AG10803 (cell line): ENCODE measurements at regions not wholly inside any gene's neighbourhood (a gene's known extent, or its start where the extent isn't known, plus 50 kb on each side); places are given as distances from the start of the nearest gene placed in this dataset.
"Not testable (repeated sequence)": the region's sequence is repeated elsewhere in the genome, so short reads cannot be mapped to it uniquely, and the experiment has no call there.

Experiments
- DNase-seq: peaks from one replicate; pipeline ENCODE4 v3.0.0; 2010; ENCODE audit warnings: low read depth
- H3K4me3 ChIP-seq: 2 replicates; pipeline ENCODE4 v1.5.1; 2011; ENCODE audit warnings: mild to moderate bottlenecking, low read length, control low read depth
- CTCF ChIP-seq: conservative IDR thresholded peaks from 2 replicates; pipeline ENCODE4 v1.5.1; 2011; ENCODE audit warnings: mild to moderate bottlenecking, low read length, control low read depth, inconsistent platforms

- no peak for DNase-seq
- TF ChIP-seq CTCF = no peak
- no peak overlapping the region for H3K4me3 ChIP-seq
These were observed 78.2 kb downstream of the HACD1 start for GRCh38 chr10:17538941-17539340.

- TF ChIP-seq CTCF = no peak
These were observed 79.9 kb downstream of the HACD1 start for GRCh38 chr10:17537281-17537680.

GRCh38 chr10:17536221-17536620 lies 81.0 kb downstream of the HACD1 start:
- TF ChIP-seq CTCF = no peak
- DNase-seq = peak; percentile 32
- no peak overlapping the region for H3K4me3 ChIP-seq

More at GRCh38 chr10:17537281-17537680, 79.9 kb downstream of the HACD1 start:
- H3K4me3 ChIP-seq = no peak overlapping the region
- DNase-seq = no peak

GRCh38 chr10:17533731-17534130 lies 79.3 kb upstream of the ST8SIA6 start:
- H3K4me3 ChIP-seq = no peak overlapping the region
- no peak for DNase-seq
- no peak for TF ChIP-seq CTCF

- no peak for DNase-seq
- no peak for TF ChIP-seq CTCF
- no peak overlapping the region for H3K4me3 ChIP-seq
These were observed 74.0 kb upstream of the ST8SIA6 start for GRCh38 chr10:17528306-17528862.

- TF ChIP-seq CTCF = no peak
- no peak overlapping the region for H3K4me3 ChIP-seq
- DNase-seq = peak; percentile 69
These were observed 73.2 kb upstream of the ST8SIA6 start for GRCh38 chr10:17527514-17528146.

GRCh38 chr10:17526571-17526970 lies 72.2 kb upstream of the ST8SIA6 start:
- not testable (repeated sequence) for DNase-seq, H3K4me3 ChIP-seq
